SKM-1 (cell line): ENCODE measurements at regions not wholly inside any gene's neighbourhood (a gene's known extent, or its start where the extent isn't known, plus 50 kb on each side); places are given as distances from the start of the nearest gene placed in this dataset.
A peak's percentile ranks its signal among the peaks of the same experiment; 100 is the strongest.

Experiments
- DNase-seq: peaks from one replicate; lab custom pipeline; 2025; ENCODE audit not compliant: unreplicated experiment; lab: John Stamatoyannopoulos, UW

DNA sequence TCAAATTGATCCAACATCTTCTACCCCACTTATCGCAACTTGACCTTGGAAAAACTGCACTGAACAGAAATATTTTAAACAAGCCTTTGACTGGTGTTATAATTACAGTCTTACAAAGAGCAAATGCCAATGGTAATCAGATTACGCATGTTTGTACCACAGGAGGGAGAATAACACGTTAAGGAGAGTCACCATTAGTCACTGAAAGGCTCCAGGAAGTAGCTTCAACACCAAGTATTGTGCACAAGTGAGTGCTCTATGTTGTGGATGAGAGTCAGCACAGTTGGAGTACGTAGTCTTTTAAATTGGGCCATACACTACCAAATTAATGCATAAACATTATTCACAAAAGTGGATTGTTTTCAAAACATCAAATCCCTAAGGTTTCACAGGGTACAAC lies 1081.5 kb upstream of the TENM3 start:
- DNase-seq = no peak

DNA sequence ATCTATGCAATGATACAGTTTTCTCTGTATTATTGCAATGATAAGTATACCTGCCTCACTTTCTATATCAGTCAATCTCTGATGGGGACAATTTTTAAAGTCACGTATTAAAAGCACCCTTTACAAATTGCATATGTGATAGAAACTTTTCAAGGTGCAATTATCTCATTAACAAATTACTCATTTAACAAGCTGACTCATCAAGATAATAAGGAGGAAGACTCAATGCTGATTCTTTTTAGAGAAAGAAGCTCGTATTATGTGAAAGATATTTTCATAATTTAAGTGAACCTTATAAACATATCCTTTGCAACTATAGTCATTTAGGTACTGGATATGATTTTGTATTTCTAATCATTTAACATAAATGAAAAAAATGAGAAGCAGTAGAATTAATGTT lies 1080.9 kb upstream of the TENM3 start:
- no peak for DNase-seq

DNA sequence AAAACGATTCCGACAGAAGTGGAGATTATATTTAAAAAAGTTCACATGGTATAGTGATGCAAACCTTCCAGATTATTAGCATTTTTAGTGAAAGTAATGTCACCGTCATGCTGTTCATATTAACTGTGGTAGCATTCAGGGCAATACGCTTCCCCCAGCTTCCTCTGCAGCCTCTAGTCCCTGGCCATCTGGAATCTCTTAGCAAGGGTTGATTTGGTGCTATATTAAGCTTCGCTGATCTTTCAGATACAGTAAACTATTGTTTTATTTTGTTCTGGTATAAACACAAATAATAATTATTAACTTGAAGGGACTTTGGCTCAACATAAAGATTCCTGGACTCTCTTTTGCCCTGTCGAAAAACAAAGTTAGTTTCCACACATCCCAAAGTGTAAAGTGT lies 1080.5 kb upstream of the TENM3 start:
- DNase-seq = no peak

DNA sequence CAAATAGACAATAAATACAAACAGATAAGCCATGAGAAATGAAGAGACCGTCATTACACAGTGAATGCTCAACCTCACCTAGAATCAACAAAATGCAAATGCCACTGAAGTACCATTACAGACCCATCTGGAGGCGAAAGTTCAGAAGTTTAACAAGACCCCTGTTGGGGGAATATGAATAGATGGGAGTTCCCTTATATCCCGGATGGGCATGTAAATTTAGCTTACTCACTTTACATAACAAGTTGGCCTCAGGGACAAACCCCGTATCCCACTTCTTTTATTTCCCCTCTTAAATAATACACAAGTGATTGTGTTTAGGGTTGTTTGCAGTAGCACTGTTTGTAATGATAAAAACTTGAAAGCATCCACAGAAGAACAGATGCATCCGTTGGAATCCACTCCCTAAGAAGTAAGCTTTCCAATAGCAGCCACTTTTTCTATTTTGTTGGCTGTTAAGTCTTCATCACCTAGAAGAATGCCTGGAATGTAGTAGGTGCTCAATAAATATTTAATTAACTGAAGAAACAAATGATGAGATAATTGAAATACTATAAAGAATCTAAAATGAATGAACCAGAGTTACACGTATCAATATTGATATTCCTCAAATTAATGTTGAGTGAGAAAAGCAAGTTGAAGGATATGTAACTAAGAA lies 1076.3 kb upstream of the TENM3 start:
- no peak for DNase-seq

DNA sequence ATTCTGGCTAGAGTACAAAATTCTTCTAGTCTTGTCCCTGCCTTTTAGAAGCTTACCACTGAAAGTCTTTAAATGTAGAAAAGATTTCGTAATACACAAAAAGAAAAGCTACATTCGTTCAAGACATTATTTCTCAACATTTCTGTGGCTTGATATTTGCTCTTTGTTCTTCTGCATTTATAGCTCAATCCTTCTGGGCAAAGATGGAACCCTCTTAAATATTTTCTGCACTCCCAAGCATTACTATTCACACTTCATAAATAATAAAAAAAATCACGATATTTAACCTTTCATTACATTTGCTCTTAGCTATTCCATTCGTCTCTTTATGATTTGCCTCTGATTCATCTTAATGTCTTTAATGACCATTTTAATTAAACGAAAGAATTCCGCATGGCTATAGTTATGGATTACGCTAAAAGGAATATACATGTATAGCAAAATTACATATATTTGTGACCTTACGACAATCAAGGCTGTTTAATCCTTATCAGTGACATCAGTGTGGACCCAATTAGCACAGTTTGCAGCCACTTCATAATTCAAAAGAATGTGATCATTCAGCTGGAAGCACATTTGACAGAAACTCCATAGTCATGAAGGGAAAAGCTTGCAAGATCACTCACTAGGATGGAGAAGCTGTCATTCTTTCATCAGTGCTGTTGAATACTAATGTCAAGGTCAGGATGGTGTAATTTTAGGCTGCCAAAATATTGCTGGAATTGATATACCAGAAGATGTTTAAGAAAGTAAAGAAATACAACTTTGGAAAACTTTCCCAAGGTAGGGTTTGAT lies 1075.0 kb upstream of the TENM3 start:
- DNase-seq = no peak

DNA sequence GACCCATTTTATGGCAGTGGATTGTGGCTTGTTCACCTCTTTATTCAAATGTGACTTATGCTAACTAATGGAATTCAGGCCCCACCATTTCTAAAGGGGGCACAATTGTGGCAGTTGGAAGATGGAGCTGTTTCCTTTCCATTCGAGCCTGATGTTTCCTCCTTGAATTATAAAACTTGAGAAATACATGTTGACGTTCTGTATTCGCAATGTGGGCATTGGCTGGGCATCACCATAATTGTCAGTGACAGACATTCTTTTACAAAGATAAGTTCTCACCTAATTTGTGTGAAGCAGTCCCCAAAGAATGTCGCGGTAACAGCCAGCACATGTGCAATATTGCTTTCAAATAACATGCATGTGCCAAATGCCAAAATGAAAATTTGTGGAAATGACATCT lies 1070.2 kb upstream of the TENM3 start:
- DNase-seq = no peak

DNA sequence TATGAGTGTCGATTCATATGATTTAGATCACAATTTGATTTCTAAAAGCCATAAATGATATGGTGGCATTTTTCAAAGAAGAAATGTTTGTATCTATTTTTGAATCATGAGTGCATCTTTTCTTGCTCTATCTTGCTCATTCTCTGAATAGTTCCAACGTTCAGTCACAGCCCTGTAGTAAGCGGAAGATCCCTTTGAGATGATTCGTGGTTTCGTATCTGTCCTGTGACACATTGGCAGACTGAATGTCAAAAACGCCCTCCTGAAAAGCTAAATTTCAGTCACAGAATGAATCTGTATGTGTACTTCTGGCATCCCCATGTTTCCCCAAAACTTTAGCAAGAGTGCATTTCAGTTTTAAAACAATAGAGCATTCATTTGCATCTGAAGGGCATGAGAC lies 1066.9 kb upstream of the TENM3 start:
- no peak for DNase-seq

DNA sequence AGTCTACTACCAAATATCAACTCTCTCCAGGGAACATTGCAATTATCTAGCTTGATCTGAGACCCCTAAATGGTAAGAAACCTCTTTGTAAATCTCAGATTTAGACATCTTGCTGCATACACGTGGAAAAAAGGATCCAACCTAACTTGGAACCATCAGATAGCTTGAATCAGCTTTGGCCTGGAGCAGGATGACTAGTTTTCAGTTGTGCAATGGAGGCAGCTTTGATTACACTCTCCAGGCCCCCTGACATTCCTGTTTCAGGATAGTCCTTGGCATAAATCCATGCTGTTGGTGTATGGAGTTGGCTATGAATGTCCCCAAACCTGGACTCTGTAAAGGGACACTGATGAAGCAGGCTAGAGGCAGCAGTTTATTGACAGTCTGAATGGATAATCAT lies 1061.9 kb upstream of the TENM3 start:
- DNase-seq = no peak

DNA sequence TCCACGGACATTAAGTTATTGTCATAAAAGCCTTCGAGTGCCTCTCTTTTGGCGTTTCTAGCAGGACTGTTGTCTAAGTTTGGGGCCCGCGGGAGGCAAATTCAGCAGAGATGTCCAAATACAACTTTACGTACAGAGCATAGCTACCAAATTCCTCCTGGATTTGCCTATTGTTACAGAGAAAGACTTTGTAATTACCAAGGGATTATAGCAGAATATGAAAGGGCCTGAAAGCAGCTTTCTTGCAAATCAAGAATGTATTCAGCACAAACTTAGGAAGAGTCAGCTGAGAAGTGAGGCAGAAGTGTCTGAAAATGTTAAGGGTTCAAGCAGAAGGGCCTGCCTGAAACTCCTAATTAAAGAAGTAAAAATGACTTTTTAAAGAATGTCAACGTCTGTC lies 1053.5 kb upstream of the TENM3 start:
- DNase-seq = no peak

DNA sequence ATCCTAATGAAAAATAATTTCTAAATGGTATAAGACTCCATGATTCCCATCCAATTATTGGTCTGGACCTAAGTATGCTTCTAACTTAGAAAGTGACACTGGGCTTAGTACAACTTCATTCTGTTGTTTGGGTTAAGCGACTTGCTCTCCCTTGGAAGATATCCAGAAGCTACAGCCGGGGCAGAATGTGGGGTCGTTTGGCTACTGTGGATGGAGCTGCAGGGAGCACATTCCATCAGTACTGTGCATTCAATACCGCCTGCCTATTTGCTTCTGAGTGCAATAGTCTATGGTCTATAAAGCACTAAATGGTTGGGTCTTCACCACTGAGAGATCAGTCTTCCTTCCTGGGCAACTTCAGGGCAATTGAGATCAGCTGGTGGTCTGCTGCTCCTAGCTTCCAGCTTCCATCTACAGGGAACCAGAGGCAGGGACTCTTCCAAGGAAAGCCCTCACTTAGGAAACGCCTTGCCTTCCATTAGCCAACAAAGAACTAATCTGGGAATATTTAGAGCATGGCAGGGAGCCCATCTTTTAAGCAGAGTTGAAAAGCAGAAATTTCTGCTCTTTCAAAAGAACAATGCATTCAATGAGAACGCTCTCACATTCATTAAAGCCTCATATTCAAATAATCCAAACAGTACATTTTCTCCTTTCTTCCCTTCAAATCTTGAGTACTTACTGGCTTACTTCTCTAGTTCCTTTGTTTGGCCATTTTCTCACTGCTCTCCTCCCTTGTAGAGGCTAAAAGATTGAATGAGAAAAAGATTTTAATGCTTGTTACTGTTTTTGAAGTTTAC lies 1049.9 kb upstream of the TENM3 start:
- DNase-seq = no peak

DNA sequence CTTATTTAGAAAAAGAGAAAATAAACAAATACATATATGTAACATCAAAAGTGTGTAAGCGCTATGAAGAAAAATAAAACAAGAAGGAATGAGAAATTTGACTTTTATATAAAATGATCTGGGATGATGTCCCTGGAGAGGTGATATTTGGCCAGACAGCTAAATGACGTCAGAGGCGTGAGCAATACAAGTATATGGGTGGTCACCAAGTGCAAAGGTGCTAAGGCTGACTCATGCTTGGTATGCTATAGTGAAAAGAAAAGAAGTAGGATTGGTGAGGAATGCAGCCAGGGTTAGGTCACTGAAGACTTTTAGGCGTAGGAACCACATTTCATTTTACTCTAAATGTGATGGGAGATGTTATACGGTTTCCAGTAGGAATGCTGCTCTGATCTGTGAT lies 1049.1 kb upstream of the TENM3 start:
- no peak for DNase-seq

DNA sequence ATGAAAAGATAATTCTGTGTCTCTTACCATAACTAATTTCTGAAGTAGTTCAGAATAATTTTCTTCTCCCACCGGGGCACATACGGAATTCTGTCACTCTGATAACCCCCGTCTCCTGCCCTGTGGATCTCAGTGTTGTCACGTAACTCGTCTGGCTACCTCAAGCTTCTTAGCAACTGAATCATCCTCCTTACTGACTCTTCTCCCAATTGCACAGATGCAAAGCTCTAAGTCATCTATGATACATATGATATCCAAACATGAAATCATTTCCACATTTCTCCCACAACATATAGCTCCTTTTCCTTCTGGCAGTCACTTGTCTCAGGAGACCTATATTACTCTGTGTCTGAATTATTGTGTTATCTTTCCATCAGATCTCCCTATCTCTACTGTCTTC lies 1043.1 kb upstream of the TENM3 start:
- no peak for DNase-seq

DNA sequence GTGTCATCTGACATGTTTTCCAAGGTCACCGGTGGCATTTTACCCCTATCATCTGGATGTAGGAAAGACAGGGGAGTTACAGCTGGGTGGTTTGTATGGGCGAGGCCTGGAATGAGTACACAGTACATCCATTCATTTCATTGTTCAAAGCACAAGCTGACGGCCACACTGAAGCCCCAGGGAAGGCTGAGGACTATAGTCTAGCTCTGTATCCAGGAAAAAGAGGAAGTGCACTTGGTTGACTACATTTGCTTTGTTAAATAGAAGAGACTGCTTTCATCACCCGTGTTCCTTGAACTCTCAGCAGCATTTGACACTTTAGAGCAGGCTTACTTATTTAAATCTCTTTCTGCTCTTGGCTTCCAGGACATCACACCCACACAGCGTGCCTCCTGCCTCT lies 1041.0 kb upstream of the TENM3 start:
- DNase-seq = peak; percentile 9

DNA sequence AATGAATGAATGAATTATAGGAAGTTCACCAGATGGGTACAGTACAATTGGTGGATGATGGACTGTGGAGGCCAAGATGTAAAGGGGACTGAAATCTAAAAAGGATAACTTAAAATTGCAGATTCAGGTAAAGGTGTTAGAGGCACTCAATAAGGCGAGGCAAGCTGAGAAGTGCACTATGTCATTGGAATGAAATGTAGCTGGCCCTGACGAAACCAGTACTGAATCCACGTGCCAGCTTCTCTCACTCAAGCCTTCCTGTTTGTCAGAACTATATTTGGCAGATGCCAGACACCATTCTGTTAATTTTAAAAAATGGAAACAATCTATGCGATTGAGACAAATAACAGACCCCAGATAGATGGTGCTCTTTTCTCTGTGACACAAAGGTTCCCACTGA lies 1039.1 kb upstream of the TENM3 start:
- no peak for DNase-seq

DNA sequence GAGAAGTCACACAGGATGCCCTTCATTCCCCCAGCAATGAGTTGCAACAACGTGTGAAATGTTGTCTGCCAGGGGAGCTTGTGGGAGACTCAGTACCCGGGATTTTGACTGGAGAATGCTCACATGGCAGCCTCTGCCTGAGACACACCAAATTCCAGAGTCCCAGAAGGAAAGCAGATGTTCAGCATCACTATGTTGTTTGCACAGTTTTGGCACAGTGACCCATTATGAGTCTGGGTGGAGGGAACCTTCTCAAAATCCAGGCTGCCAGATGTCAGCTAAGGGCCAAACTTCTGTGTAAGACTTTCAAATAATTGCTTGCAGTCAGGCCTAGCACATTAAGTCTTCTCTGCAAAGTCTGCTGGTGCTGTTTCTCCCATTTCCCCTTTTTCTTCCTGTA lies 1029.7 kb upstream of the TENM3 start:
- DNase-seq = no peak

DNA sequence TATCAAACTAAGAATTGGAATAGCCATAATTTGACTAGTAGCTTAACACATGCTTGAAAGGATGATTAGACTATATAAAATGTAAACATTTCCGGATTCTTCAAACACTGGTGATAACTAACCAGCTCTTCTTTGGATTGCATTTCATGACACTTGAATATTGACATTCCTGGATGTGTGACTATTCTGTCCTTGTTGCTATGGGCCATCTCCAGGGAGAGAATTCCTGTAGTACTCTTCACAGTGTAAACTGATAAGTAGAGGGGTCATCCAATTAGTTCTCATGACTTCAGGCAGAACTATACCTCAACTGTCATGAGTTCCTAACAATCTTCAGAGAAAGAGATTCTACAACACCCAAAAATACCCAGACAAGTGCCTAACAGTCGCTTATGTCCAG lies 1026.7 kb upstream of the TENM3 start:
- no peak for DNase-seq

DNA sequence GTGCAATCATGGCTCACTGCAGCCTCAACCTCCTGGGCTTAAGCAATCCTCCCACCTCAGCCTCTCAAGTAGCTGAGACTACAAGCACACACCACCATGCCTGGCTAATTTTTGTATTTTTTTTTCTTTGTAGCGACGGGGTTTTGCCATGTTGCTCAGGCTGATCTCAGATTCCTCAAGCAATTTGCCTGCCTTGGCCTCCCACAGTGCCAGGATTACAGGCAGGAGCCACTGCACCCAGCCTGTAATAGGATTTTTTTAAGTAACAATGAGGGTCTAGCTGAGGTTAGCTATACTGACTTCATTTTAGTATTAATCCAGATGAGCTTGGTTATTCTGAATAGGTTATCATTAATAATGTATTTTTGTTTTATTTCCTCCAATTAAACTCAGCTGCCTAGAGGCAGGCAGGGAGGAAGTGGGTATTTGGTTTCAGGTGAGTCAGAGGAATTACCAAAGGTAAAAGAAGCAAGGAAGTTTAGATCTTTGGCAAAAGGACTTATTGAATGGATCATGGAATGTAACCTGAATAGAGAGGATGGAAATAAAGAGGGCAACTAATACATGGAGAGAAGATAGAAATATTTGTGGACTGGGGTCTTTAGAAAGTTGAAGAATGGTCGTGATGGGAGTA lies 1023.3 kb upstream of the TENM3 start:
- DNase-seq = no peak

DNA sequence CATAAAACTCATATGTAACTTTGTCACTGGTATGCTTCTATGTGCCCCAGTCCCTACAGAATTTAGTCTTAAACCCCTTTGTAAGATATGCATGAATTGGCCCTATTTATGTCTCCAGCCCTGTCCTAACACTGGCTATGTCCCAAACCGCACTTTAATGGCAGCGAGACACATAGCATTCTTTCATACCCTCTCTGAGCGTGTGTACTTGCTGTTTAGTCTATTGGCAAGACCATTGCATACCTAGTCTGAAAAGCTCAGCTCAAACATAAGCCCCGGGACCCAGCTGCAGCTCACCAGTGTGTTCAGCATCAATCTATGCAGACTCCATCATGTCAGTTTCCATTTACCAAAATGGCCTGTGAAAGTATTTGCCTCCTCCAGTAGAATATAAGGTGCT lies 1018.4 kb upstream of the TENM3 start:
- DNase-seq = no peak

DNA sequence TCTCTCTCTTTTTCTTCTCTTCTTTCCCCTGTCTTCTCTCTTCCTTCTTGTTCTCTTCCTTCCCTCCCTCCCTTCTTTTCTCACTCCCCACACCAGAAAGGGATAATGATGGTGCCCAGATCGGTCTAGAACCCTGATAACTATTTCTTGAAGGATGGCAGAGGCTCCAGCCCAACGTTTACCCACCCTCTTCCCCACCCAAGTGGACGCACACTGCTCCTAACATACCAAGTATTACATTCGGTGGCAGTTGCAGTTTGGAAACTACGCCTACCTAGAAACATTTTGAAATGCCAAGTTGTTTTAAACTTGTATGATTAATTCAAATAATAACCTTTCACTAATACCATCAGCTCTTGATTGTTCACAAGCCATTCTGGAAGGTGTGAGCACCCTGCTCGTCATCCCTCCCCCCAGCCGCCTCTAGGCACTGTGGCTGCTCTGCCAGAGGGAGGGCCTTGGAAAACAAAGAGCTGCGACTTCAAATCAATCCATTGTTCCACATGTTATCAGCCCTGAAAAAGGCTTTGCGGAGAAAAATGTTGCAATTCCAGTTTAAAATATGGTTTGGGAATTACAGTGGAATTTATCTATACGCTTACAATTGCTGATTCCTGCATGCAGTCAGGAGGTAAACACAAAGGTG lies 1017.5 kb upstream of the TENM3 start:
- DNase-seq = no peak

DNA sequence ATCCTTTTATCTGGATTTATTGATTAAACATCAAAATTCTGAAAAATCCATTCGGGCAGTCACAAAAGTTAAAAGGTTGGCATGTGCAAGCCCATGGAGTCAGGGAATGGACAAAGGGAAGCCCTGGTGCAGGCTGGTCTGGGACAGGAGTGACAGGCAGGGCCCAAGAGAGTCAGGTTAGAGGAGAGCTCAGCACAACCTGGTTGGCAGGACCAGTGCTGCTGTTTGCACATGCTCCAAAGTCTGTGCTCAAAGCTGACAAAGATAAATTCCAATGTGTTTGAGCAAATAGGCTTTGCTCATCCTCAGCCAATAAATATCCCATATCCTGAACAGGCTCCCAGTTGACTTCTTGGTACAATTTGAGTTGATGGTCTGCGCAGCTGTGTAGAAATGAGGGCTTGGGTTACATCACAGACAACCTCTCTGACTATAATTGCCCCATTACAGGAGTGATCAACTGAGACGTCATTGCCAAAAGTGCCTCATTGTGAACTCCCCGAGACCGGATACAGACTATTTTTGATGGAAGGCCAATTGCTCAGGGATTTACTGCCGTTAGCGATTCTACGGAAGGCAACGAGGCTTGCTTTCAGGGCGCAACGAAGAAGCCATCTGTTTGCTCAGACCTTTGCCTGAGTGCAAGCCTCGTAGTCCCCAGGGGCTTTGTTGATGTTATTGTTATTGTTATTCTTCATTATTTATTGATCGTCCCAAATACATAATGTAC lies 1008.1 kb upstream of the TENM3 start:
- no peak for DNase-seq
